Duodenal mucosa (tissue), 2 donors: ENCODE measurements at regions not wholly inside any gene's neighbourhood (a gene's known extent, or its start where the extent isn't known, plus 50 kb on each side); places are given as distances from the start of the nearest gene placed in this dataset.
"Not testable (repeated sequence)": the region's sequence is repeated elsewhere in the genome, so short reads cannot be mapped to it uniquely, and the experiment has no call there.

Source experiments
- H3K27ac ChIP-seq: one replicate; pipeline ENCODE4 v1.7.0; 2013; ENCODE audit warnings: low read depth, low read length
- H3K27me3 ChIP-seq, 2 donors: one replicate each; pipeline ENCODE4 v1.7.0; 2013; ENCODE audit warnings: low read length in 2 of 2, control low read depth in 1 of 2; ENCODE audit not compliant: insufficient read depth in 2 of 2, control insufficient read depth in 1 of 2
- H3K36me3 ChIP-seq, 2 donors: one replicate each; pipeline ENCODE4 v1.7.0; 2013; ENCODE audit warnings: low read length in 2 of 2, control low read depth in 1 of 2; ENCODE audit not compliant: insufficient read depth in 2 of 2, control insufficient read depth in 1 of 2
- H3K4me1 ChIP-seq, 2 donors: one replicate each; pipeline ENCODE4 v1.7.0; 2013; ENCODE audit warnings: low read length in 2 of 2, control low read depth in 1 of 2; ENCODE audit not compliant: insufficient read depth in 2 of 2, control insufficient read depth in 1 of 2
- H3K4me3 ChIP-seq, 2 donors: one replicate each; pipeline ENCODE4 v1.7.0; 2013; ENCODE audit warnings: low read length in 2 of 2, low read depth in 1 of 2
- H3K9ac ChIP-seq, 2 donors: one replicate each; pipeline ENCODE4 v1.7.0; 2013; ENCODE audit warnings: low read length in 2 of 2, low read depth in 1 of 2
- H3K9me3 ChIP-seq, 2 donors: one replicate each; pipeline ENCODE4 v1.7.0; 2013; ENCODE audit warnings: low read length in 2 of 2, control low read depth in 1 of 2; ENCODE audit not compliant: control insufficient read depth in 1 of 2

- Histone ChIP-seq H3K36me3 (no peaks in the 10 kb centered on the region), H3K27ac (no peak overlapping the region), H3K4me1 (no peaks in the 10 kb centered on the region), H3K9ac (no peak overlapping the region), H3K4me3 (no peak overlapping the region), H3K27me3 (no peaks in the 10 kb centered on the region), H3K9me3 (no peaks in the 10 kb centered on the region)
Measured at GRCh38 chr13:75178436-75178835, 303.5 kb downstream of the TBC1D4 start.

- Histone ChIP-seq H3K4me3 (no peak overlapping the region), H3K9ac (no peak overlapping the region), H3K4me1 (no peaks in the 10 kb centered on the region), H3K36me3 (no peaks in the 10 kb centered on the region), H3K27ac (no peak overlapping the region), H3K27me3 (no peaks in the 10 kb centered on the region), H3K9me3 (no peaks in the 10 kb centered on the region)
Measured at GRCh38 chr13:75175575-75175974, 306.4 kb downstream of the TBC1D4 start.

- H3K4me3 ChIP-seq, H3K9ac ChIP-seq, H3K4me1 ChIP-seq, H3K9me3 ChIP-seq, H3K27ac ChIP-seq, H3K27me3 ChIP-seq, H3K36me3 ChIP-seq: not testable (repeated sequence)
Measured at GRCh38 chr13:75175097-75175496, 306.9 kb downstream of the TBC1D4 start.

- no peak overlapping the region for H3K9ac ChIP-seq
- no peaks in the 10 kb centered on the region for H3K27me3 ChIP-seq
- no peak overlapping the region for H3K27ac ChIP-seq
- no peaks in the 10 kb centered on the region for H3K9me3 ChIP-seq
- no peaks in the 10 kb centered on the region for H3K36me3 ChIP-seq
- no peaks in the 10 kb centered on the region for H3K4me1 ChIP-seq
- no peak overlapping the region for H3K4me3 ChIP-seq
Measured at GRCh38 chr13:75174481-75174880, 307.5 kb downstream of the TBC1D4 start.

- no peaks in the 10 kb centered on the region for H3K9me3 ChIP-seq
- H3K27ac ChIP-seq, result no peak overlapping the region
- H3K27me3 ChIP-seq, result no peaks in the 10 kb centered on the region
- no peak overlapping the region for H3K4me3 ChIP-seq
- no peaks in the 10 kb centered on the region for H3K4me1 ChIP-seq
- no peak overlapping the region for H3K9ac ChIP-seq
- no peaks in the 10 kb centered on the region for H3K36me3 ChIP-seq
Measured at GRCh38 chr13:75173457-75174356, 308.3 kb downstream of the TBC1D4 start.

- Histone ChIP-seq H3K9me3 (no peaks in the 10 kb centered on the region), H3K27ac (no peak overlapping the region), H3K36me3 (no peaks in the 10 kb centered on the region), H3K4me1 (no peaks in the 10 kb centered on the region), H3K4me3 (no peak overlapping the region), H3K27me3 (no peaks in the 10 kb centered on the region), H3K9ac (no peak overlapping the region)
Measured at GRCh38 chr13:75170311-75170710, 311.7 kb downstream of the TBC1D4 start.

- H3K4me3 ChIP-seq, result no peak overlapping the region
- no peaks in the 10 kb centered on the region for H3K9me3 ChIP-seq
- H3K27ac ChIP-seq, result no peak overlapping the region
- H3K4me1 ChIP-seq, result no peaks in the 10 kb centered on the region
- no peaks in the 10 kb centered on the region for H3K36me3 ChIP-seq
- no peak overlapping the region for H3K9ac ChIP-seq
- H3K27me3 ChIP-seq, result no peaks in the 10 kb centered on the region
Measured at GRCh38 chr13:75165543-75166230, 316.3 kb downstream of the TBC1D4 start.

GRCh38 chr13:75161804-75162203 is 320.2 kb downstream of the TBC1D4 start:
- H3K36me3 ChIP-seq, result no peaks in the 10 kb centered on the region
- H3K4me1 ChIP-seq, result no peaks in the 10 kb centered on the region
- no peaks in the 10 kb centered on the region for H3K27me3 ChIP-seq
- no peak overlapping the region for H3K9ac ChIP-seq
- no peak overlapping the region for H3K4me3 ChIP-seq
- no peaks in the 10 kb centered on the region for H3K9me3 ChIP-seq
- no peak overlapping the region for H3K27ac ChIP-seq

- H3K36me3 ChIP-seq, result no peaks in the 10 kb centered on the region
- no peak overlapping the region for H3K9ac ChIP-seq
- no peaks in the 10 kb centered on the region for H3K27me3 ChIP-seq
- H3K4me1 ChIP-seq, result no peaks in the 10 kb centered on the region
- H3K27ac ChIP-seq, result no peak overlapping the region
- no peaks in the 10 kb centered on the region for H3K9me3 ChIP-seq
- H3K4me3 ChIP-seq, result no peak overlapping the region
Measured at GRCh38 chr13:75160984-75161383, 321.0 kb downstream of the TBC1D4 start.

- no peak overlapping the region for H3K4me3 ChIP-seq
- H3K27ac ChIP-seq, result no peak overlapping the region
- H3K9me3 ChIP-seq, result no peaks in the 10 kb centered on the region
- no peaks in the 10 kb centered on the region for H3K27me3 ChIP-seq
- H3K9ac ChIP-seq, result no peak overlapping the region
- H3K36me3 ChIP-seq, result no peaks in the 10 kb centered on the region
- H3K4me1 ChIP-seq, result no peaks in the 10 kb centered on the region
Measured at GRCh38 chr13:75154331-75154730, 327.6 kb downstream of the TBC1D4 start.
